ENCODE measurements at regions not wholly inside any gene's neighbourhood (a gene's known extent, or its start where the extent isn't known, plus 50 kb on each side); places are given as distances from the start of the nearest gene placed in this dataset.
A peak's percentile ranks its signal among the peaks of the same experiment; 100 is the strongest.

DNA sequence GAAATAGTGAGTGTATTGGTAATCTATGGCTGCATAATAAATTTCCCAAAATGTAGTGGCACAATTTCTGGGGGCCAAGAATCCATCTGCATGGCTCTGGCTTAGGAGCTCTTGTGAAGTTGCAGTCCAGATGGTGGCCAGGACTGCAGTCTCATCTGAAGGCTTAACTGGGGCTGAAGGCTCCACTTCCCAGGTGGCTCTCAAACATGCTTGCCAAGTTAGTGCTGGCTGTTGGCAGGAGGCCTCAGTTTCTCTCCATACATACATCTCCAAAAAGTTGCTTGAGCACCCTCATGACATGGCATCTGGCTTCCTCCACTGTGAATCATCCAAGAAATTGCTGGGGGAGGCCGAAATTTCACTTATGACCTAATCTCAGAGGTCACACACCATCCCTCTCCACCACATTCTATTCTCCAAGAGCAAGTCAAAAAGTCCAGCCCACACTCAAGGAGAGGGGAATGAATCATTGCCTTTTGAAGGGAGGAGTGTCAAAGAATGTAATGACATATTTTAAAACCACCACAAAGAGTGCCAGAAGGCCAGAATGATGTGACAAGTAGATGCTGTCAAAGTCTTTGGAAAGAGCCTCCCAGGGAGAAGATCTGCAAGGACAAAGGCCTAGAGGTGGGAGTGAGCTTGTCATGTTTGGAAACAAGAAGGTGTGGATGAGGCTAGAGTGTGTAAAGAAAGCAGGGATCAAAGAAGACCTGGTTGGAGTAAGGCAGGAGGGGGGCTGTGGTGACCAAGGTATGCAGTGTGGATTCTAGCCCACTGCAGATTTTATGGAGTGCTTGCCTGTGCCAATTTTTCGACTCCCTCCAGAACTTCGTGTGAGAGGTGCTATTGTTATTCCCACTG, 566.2 kb downstream of the MIAT start:
- peaks cover 12% of the 10 kb centered on the region for H3K9me3 ChIP-seq
- peak; percentile 80 for DNase-seq
- no peaks in the 10 kb centered on the region for H3K36me3 ChIP-seq
- no peak overlapping the region for H3K4me3 ChIP-seq
- no peaks in the 10 kb centered on the region for H3K27me3 ChIP-seq

DNA sequence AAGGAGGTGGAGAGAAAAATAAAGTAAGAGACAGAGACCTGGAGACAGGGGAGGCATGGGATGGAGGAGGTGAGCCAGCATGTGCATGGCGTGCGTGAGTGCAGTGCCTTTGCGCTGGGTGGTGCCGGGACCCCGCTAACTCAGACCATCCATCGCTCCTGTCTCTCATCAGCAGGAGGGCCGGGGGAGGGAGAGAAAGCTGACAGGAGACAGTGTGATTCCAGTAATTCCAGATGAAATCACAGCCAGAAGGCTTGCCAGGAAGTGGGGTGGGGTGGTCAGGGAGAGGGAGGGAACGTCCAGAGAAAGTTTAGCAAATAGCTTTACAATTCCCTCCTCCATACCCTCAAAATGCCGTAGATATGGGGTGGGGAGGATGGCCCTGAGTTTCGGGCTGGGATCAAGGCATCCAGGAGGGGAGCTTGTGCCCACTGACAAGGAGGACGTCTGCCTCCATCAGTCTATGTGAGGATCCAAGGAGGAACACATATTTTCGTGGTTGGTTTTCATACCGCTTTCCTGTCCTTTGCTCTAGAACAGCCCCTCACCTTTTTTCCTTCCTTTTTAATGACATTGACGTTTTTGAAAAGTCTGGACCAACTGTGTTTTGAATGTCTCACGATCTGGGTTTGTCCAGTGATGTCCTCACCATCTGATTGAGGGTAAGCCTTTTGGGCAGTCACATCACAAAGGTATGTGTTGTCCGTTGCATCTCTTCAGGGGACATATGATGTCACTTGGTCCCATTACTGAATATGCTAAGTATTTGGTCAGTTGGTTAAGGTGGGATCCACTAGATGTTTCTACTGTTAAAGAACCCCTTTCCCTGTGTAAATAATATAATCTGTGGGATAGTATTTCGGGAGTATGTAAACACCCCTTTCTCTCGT, 567.3 kb downstream of the MIAT start:
- peak; percentile 71 for DNase-seq
- peaks cover 12% of the 10 kb centered on the region for H3K9me3 ChIP-seq
- H3K27me3 ChIP-seq: no peaks in the 10 kb centered on the region
- H3K36me3 ChIP-seq: no peaks in the 10 kb centered on the region
- H3K4me3 ChIP-seq: no peak overlapping the region

DNA sequence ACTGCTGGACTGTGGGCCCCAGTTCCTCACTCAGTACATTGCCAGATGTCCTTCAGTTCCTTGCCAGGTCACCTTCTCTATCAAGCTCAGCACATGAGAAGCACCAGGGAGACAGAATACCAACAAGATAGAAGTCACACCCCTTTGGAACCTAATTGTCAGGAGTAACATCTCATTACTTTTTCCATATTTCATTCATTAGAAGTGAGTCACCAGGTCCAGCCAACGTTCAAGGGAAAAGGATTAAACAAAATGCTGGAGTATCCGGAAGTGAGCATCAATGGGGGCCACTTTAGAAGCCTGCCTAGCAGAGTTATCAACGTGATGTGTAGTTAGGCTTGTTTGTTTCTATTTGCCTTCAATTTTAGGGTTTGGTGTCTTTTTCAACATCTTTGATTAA, 569.3 kb downstream of the MIAT start:
- no peak overlapping the region for H3K4me3 ChIP-seq

GRCh38 chr22:27228771-27229170, 571.4 kb downstream of the MIAT start:
- no peaks in the 10 kb centered on the region for H3K9me3 ChIP-seq
- DNase-seq: no peak
- no peaks in the 10 kb centered on the region for H3K36me3 ChIP-seq
- no peaks in the 10 kb centered on the region for H3K27me3 ChIP-seq
- H3K4me3 ChIP-seq: no peak overlapping the region

More for the DNA sequence above, 569.3 kb downstream of the MIAT start:
- Histone ChIP-seq H3K9me3 (peaks cover 11% of the 10 kb centered on the region), H3K27me3 (no peaks in the 10 kb centered on the region), H3K36me3 (no peaks in the 10 kb centered on the region)
- DNase-seq: no peak

- H3K9me3 ChIP-seq: no peaks in the 10 kb centered on the region
- H3K4me3 ChIP-seq: no peak overlapping the region
- H3K36me3 ChIP-seq: no peaks in the 10 kb centered on the region
- DNase-seq: no peak
- no peaks in the 10 kb centered on the region for H3K27me3 ChIP-seq
Measured at GRCh38 chr22:27230189-27230588, 571.4 kb downstream of the MN1 start.

DNA sequence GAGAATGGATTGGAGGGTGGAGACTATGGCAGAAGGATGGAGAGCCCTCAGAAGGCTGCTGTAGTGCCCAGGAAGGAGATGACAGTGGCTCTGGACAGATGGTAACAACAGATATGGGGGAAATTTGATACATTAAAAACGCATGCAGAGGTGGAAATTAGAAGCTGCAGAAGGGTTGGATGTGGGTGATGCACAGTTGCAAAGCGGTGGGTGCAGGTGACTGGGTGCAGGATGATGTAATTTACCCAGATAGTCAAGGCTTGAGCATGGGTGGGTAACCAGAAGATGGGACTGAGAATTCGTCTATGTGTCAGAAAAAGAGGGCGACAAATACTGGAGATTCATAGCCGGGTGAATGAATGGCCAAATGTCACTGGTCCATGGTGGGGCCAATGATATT, 570.3 kb downstream of the MN1 start:
- Histone ChIP-seq H3K36me3 (no peaks in the 10 kb centered on the region), H3K9me3 (no peaks in the 10 kb centered on the region), H3K4me3 (no peak overlapping the region), H3K27me3 (no peaks in the 10 kb centered on the region)
- DNase-seq: no peak

- Histone ChIP-seq H3K36me3 (no peaks in the 10 kb centered on the region), H3K9me3 (no peaks in the 10 kb centered on the region), H3K27me3 (no peaks in the 10 kb centered on the region), H3K4me3 (no peak overlapping the region)
- no peak for DNase-seq
Measured at GRCh38 chr22:27232077-27232476, 569.5 kb downstream of the MN1 start.

GRCh38 chr22:27237080-27237741, 564.3 kb downstream of the MN1 start:
- Histone ChIP-seq H3K4me3 (no peak overlapping the region), H3K36me3 (no peaks in the 10 kb centered on the region), H3K27me3 (no peaks in the 10 kb centered on the region), H3K9me3 (no peaks in the 10 kb centered on the region)
- no peak for DNase-seq

GRCh38 chr22:27238935-27239510, 562.5 kb downstream of the MN1 start:
- no peaks in the 10 kb centered on the region for H3K36me3 ChIP-seq
- peak; percentile 98 for DNase-seq
- no peaks in the 10 kb centered on the region for H3K27me3 ChIP-seq
- H3K9me3 ChIP-seq: no peaks in the 10 kb centered on the region
- H3K4me3 ChIP-seq: no peak overlapping the region

DNA sequence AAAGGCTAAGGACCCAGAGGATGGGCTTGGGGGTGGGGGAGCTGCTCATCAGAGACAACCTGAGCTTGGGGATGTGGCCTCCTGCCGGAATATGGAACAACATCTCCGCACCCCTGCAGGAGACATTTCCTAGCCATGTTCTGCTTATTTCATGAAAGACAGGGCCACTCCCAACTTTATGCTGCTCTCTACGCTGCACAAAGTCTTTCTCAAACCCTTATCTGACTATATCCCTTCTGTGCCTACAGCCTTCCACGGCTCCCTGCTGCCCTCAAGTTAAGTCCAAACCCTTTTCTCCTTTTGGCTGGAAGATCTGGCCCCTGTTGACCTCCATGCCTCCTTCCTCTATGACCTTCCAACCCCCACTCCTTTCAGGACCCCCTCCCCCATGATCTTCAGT, 562.0 kb downstream of the MN1 start:
- no peaks in the 10 kb centered on the region for H3K27me3 ChIP-seq
- H3K9me3 ChIP-seq: no peaks in the 10 kb centered on the region
- no peak for DNase-seq
- H3K36me3 ChIP-seq: no peaks in the 10 kb centered on the region
- H3K4me3 ChIP-seq: no peak overlapping the region

- Histone ChIP-seq H3K27me3 (no peaks in the 10 kb centered on the region), H3K9me3 (no peaks in the 10 kb centered on the region), H3K36me3 (no peaks in the 10 kb centered on the region), H3K4me3 (no peak overlapping the region)
- peak; percentile 54 for DNase-seq
Measured at GRCh38 chr22:27240298-27241075, 561.1 kb downstream of the MN1 start.

DNA sequence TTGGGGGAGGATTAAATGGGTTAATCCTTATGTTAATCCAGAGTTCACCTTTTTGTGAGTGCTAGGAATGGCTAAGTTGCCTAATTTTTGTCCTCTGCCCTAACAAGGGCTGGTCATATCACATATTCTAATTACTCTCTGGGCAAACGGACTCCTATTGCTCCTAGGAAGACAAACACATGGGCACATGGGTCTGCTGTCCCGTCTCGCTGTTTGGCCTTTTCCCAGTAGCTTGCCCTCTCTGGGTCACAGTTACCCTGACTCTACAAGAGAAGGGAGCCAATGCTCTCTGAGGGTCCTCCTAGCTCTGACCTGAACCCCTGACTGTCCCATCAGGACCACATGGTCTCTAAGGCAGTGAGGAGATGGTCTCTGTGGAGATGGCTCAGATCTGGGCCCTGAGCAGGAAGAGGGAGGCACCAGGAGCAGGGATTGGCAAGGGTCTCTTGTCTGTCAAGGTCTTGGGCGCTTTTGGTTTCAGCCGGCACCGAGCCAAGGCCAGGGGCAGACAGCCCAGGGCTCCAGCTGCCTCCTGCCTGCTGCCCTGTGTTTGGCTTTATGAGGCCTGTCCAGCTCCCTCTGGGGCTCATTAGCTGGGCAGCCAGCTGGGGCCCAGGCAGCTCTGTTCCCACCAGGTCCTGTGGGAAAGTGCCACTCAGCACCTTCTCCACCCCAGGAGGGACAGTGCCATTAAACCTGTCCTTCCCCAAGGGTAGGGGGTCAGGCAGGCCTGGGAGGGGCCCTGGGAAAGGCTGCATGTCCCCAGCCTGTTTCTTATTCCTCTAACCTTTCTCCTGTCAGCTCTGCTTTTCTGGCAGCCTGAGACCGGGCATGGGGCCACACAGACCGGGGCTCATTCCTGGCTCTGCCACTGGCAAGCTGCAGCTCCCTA, 559.9 kb downstream of the MN1 start:
- Histone ChIP-seq H3K4me3 (no peak overlapping the region), H3K36me3 (no peaks in the 10 kb centered on the region), H3K9me3 (no peaks in the 10 kb centered on the region), H3K27me3 (no peaks in the 10 kb centered on the region)
- peak; percentile 95 for DNase-seq

GRCh38 chr22:27242474-27242873, 559.1 kb downstream of the MN1 start:
- Histone ChIP-seq H3K36me3 (no peaks in the 10 kb centered on the region), H3K4me3 (no peak overlapping the region), H3K27me3 (no peaks in the 10 kb centered on the region), H3K9me3 (no peaks in the 10 kb centered on the region)
- no peak for DNase-seq

DNA sequence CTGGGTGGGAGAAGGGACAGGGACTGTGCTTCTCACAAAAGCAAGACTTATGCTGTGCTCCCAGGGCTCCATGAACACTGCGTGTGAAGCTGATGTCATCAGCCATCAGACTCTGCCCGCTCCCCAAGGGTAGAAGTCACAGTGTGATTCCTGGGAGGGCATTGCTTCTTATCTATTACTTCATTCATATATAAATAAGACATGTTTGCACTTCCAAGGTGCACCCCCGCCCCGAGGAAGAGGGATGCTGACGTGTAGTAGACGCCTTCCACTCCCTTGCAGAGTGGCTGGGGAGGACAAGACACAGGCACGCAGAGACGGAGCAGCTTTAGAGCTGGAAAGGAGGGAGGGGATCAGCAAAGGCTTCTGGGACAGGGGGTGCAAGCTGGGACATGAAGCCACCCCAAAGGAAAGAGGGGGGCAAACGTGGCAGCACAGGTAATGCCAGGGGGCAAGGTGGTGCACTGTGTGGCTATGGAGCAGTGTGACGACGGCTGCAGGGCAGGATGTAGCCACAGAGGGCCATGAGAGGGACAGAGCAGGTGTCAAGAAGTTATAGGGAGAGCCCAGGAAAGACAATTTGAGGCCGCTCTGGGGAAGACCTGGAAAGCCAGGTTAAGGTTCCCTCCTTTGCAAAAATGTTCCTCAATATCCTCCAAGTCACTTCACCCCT, 558.5 kb downstream of the MN1 start:
- H3K9me3 ChIP-seq: no peaks in the 10 kb centered on the region
- no peaks in the 10 kb centered on the region for H3K27me3 ChIP-seq
- H3K36me3 ChIP-seq: no peaks in the 10 kb centered on the region
- DNase-seq: no peak
- H3K4me3 ChIP-seq: no peak overlapping the region

GRCh38 chr22:27244328-27244727, 557.2 kb downstream of the MN1 start:
- Histone ChIP-seq H3K36me3 (no peaks in the 10 kb centered on the region), H3K27me3 (no peaks in the 10 kb centered on the region)
- no peak for DNase-seq

More at GRCh38 chr22:27244328-27244727, 557.2 kb downstream of the MN1 start:
- Histone ChIP-seq H3K4me3 (no peak overlapping the region), H3K9me3 (no peaks in the 10 kb centered on the region)

All from MG63 (cell line).